ENCODE measurements at regions not wholly inside any gene's neighbourhood (a gene's known extent, or its start where the extent isn't known, plus 50 kb on each side); places are given as distances from the start of the nearest gene placed in this dataset.

- no peak for TF ChIP-seq EP300 (IDR thresholded peaks at IDR 0.05)
- TF ChIP-seq CTCF (IDR thresholded peaks at IDR 0.05): no peak
- TF ChIP-seq POLR2A (IDR thresholded peaks at IDR 0.05; ENCODE audit: low read depth): no peak
These were observed 205.7 kb upstream of the NPSR1 start for GRCh38 chr7:34452363-34452762.

All from esophagus muscularis mucosa (tissue), 4 donors.